ENCODE measurements at regions not wholly inside any gene's neighbourhood (a gene's known extent, or its start where the extent isn't known, plus 50 kb on each side); places are given as distances from the start of the nearest gene placed in this dataset.

- Histone ChIP-seq H3K4me2 (ENCODE audit: insufficient read depth, low read length) (no peak overlapping the region), H3K9me1 (ENCODE audit: control insufficient read depth, insufficient read depth, low read length) (no peaks in the 10 kb centered on the region), H3K9me3 (replicated peaks; ENCODE audit: control insufficient read depth, insufficient read depth, low read depth, low read length) (no peaks in the 10 kb centered on the region), H3K4me3 (no peak overlapping the region), H4K20me1 (replicated peaks; ENCODE audit: control insufficient read depth, insufficient read depth, low read length) (no peaks in the 10 kb centered on the region), H3K27ac (ENCODE audit: extremely low read depth, low read depth, low read length) (no peak overlapping the region), H3K36me3 (ENCODE audit: control insufficient read depth, insufficient read depth, low read length) (no peaks in the 10 kb centered on the region), H3K4me1 (replicated peaks in 1 of 2; ENCODE audit: control insufficient read depth in 2 of 2, insufficient read depth in 2 of 2, low read length in 2 of 2) (0 out of 5 replicates have a peak, but pooled peaks cover 0 to 4% of the 10 kb centered on the region in 2 experiments), H3K79me2 (ENCODE audit: control insufficient read depth, insufficient read depth, low read length) (no peaks in the 10 kb centered on the region), H3K9ac (ENCODE audit: insufficient read depth in 1 of 2, low read depth in 2 of 2, low read length in 2 of 2) (no peak overlapping the region), H2AFZ (ENCODE audit: low read depth, low read length) (no peak overlapping the region), H3K27me3 (ENCODE audit: control insufficient read depth in 2 of 2, insufficient read depth in 2 of 2, low read length in 2 of 2) (no peaks in the 10 kb centered on the region)
- FAIRE-seq (no peak), DNase-seq (ENCODE audit: extremely low read depth in 1 of 4, low spot score in 3 of 4) (no peak), ATAC-seq (no peak)
- TF ChIP-seq MAFK (IDR thresholded peaks at IDR 0.05; ENCODE audit: low read length) (peak; percentile 57; the same call in 1 of the 2 replicates), KAT8 (IDR thresholded peaks at IDR 0.05; ENCODE audit: low read depth) (no peak), NR2C1 (IDR thresholded peaks at IDR 0.05) (no peak), NR2C1 (tag; IDR thresholded peaks at IDR 0.05) (0 out of 2 replicates have a peak, but pooled peaks have one; percentile 13), ZNF316 (IDR thresholded peaks at IDR 0.05) (peak; percentile 42), TFAM (CRISPR knock-in tag; conservative IDR thresholded peaks at IDR 0.05) (no peak), MAFF (IDR thresholded peaks at IDR 0.05; ENCODE audit: low read length) (peak; percentile 50)
- ChIA-PET POLR2A (no interaction called here), CTCF (ENCODE audit: low intra/inter-chr PET ratio) (no interaction called here)
- 24% methylated on average over 3 of the region's 3 CpGs for WGBS (ENCODE audit: insufficient coverage, low coverage, missing lambda C conversion rate)
- no TSS peak for BruUV-seq (replicated peaks)
- intact Hi-C loops (cut with micrococcal nuclease): no loop called here
- in situ Hi-C loops (cut with MboI): no loop called here
Measured at GRCh38 chr21:15441060-15441493, 288.7 kb upstream of the USP25 start.

GRCh38 chr21:15441992-15442391, 287.8 kb upstream of the USP25 start:
- H3K27ac ChIP-seq (ENCODE audit: extremely low read depth, low read depth, low read length): no peak overlapping the region
- no peak for FAIRE-seq
- H3K4me1 ChIP-seq (replicated peaks in 1 of 2; ENCODE audit: control insufficient read depth in 2 of 2, insufficient read depth in 2 of 2, low read length in 2 of 2): 0 out of 5 replicates have a peak, but pooled peaks cover 0 to 4% of the 10 kb centered on the region in 2 experiments
- H3K36me3 ChIP-seq (ENCODE audit: control insufficient read depth, insufficient read depth, low read length): no peaks in the 10 kb centered on the region
- no peak overlapping the region for H2AFZ ChIP-seq (ENCODE audit: low read depth, low read length)
- H3K4me2 ChIP-seq (ENCODE audit: insufficient read depth, low read length): no peak overlapping the region
- in situ Hi-C loops (cut with MboI): no loop called here
- no peak overlapping the region for H3K9ac ChIP-seq (ENCODE audit: insufficient read depth in 1 of 2, low read depth in 2 of 2, low read length in 2 of 2)
- no TSS peak for BruUV-seq (replicated peaks)
- intact Hi-C loops (cut with micrococcal nuclease): no loop called here
- CTCF ChIA-PET (ENCODE audit: low intra/inter-chr PET ratio): no interaction called here
- no peaks in the 10 kb centered on the region for H3K9me1 ChIP-seq (ENCODE audit: control insufficient read depth, insufficient read depth, low read length)
- DNase-seq (ENCODE audit: extremely low read depth in 1 of 4, low spot score in 3 of 4): no peak
- H4K20me1 ChIP-seq (replicated peaks; ENCODE audit: control insufficient read depth, insufficient read depth, low read length): no peaks in the 10 kb centered on the region
- H3K79me2 ChIP-seq (ENCODE audit: control insufficient read depth, insufficient read depth, low read length): no peaks in the 10 kb centered on the region
- H3K4me3 ChIP-seq: no peak overlapping the region
- no peaks in the 10 kb centered on the region for H3K9me3 ChIP-seq (replicated peaks; ENCODE audit: control insufficient read depth, insufficient read depth, low read depth, low read length)
- POLR2A ChIA-PET: no interaction called here
- TF ChIP-seq, protein P1, sequence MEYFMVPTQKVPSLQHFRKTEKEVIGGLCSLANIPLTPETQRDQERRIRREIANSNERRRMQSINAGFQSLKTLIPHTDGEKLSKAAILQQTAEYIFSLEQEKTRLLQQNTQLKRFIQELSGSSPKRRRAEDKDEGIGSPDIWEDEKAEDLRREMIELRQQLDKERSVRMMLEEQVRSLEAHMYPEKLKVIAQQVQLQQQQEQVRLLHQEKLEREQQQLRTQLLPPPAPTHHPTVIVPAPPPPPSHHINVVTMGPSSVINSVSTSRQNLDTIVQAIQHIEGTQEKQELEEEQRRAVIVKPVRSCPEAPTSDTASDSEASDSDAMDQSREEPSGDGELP (CRISPR knock-in tag; IDR thresholded peaks at IDR 0.05; ENCODE audit: borderline replicate concordance): no peak
- TF ChIP-seq ZBED1 (IDR thresholded peaks at IDR 0.05) (no peak), NR2C1 (IDR thresholded peaks at IDR 0.05) (no peak), NR2C1 (tag; IDR thresholded peaks at IDR 0.05) (no peak), HMG20B (CRISPR knock-in tag; IDR thresholded peaks at IDR 0.05) (no peak), XRCC3 (IDR thresholded peaks at IDR 0.05) (no peak), SMAD3 (CRISPR knock-in tag; conservative IDR thresholded peaks at IDR 0.05) (no peak), NFRKB (IDR thresholded peaks at IDR 0.05; ENCODE audit: low read depth) (no peak), POLR2H (tag; IDR thresholded peaks at IDR 0.05; ENCODE audit: low read depth) (no peak)
- H3K27me3 ChIP-seq (ENCODE audit: control insufficient read depth in 2 of 2, insufficient read depth in 2 of 2, low read length in 2 of 2): no peaks in the 10 kb centered on the region
- no peak for ATAC-seq
